Hepatocyte (in vitro differentiated cells): ENCODE measurements at regions not wholly inside any gene's neighbourhood (a gene's known extent, or its start where the extent isn't known, plus 50 kb on each side); places are given as distances from the start of the nearest gene placed in this dataset.
A peak's percentile ranks its signal among the peaks of the same experiment; 100 is the strongest.

ENCODE experiments used
- DNase-seq: peaks from one replicate; pipeline ENCODE4 v3.0.0-alpha.2; 2016; ENCODE audit warnings: low spot score
- H2AFZ ChIP-seq: fragments of 200-600 bp; sonication (generic); 2 replicates; pipeline ENCODE4 v1.6.0; 2016; ENCODE audit warnings: antibody characterized with exemption, mild to moderate bottlenecking
- H3K27ac ChIP-seq: fragments of 200-600 bp; sonication (generic); 2 replicates; pipeline ENCODE4 v1.5.1; 2016; ENCODE audit warnings: mild to moderate bottlenecking
- H3K27me3 ChIP-seq: fragments of 200-600 bp; sonication (generic); 2 replicates; pipeline ENCODE4 v1.6.1; 2016
- H3K36me3 ChIP-seq: fragments of 200-600 bp; sonication (generic); replicated peaks from 2 replicates; pipeline ENCODE4 v1.5.1; 2016; ENCODE audit warnings: low read depth; ENCODE audit not compliant: insufficient read depth
- H3K4me1 ChIP-seq: fragments of 200-600 bp; sonication (generic); 2 replicates; pipeline ENCODE4 v1.5.1; 2016; ENCODE audit warnings: mild to moderate bottlenecking, moderate library complexity; ENCODE audit not compliant: insufficient read depth
- H3K4me2 ChIP-seq: fragments of 200-600 bp; sonication (generic); 2 replicates; pipeline ENCODE4 v1.6.0; 2016
- H3K4me3 ChIP-seq: fragments of 200-600 bp; sonication (generic); 2 replicates; pipeline ENCODE4 v1.5.1; 2016; ENCODE audit warnings: mild to moderate bottlenecking
- H3K79me2 ChIP-seq: fragments of 200-600 bp; sonication (generic); 2 replicates; pipeline ENCODE4 v1.6.0; 2017; ENCODE audit warnings: mild to moderate bottlenecking
- H3K9me2 ChIP-seq: fragments of 200-600 bp; sonication (generic); replicated peaks from 2 replicates; pipeline ENCODE4 v1.6.0; 2017; ENCODE audit warnings: mild to moderate bottlenecking; ENCODE audit not compliant: insufficient read depth
- H3K9me3 ChIP-seq: fragments of 200-600 bp; sonication (generic); 2 replicates; pipeline ENCODE4 v1.5.1; 2016; ENCODE audit warnings: low read depth, mild to moderate bottlenecking
- H4K20me1 ChIP-seq: fragments of 200-600 bp; sonication (generic); 2 replicates; pipeline ENCODE4 v1.6.0; 2016; ENCODE audit warnings: mild to moderate bottlenecking; ENCODE audit not compliant: insufficient read depth, poor library complexity, severe bottlenecking
- EZH2 ChIP-seq: fragments of 200-600 bp; sonication (generic); IDR thresholded peaks from 2 replicates; pipeline ENCODE4 v1.6.1; 2016; ENCODE audit warnings: antibody characterized with exemption, mild to moderate bottlenecking, borderline replicate concordance
- EZH2phosphoT487 ChIP-seq: fragments of 200-600 bp; sonication (generic); IDR thresholded peaks from one replicate; pipeline ENCODE4 v1.6.1; 2018; ENCODE audit warnings: antibody characterized with exemption, mild to moderate bottlenecking, low read depth, moderate library complexity; ENCODE audit not compliant: unreplicated experiment, severe bottlenecking
- WGBS: methylation state at CpG from one replicate; pipeline ENCODE4 v1.1.6; 2016; ENCODE audit warnings: low lambda C conversion rate; ENCODE audit errors: missing lambda C conversion rate; 5-methylcytosine and 5-hydroxymethylcytosine counted together
- TF ChIP-seq, protein P1 (sequence below): fragments of 200-600 bp; sonication (generic); IDR thresholded peaks from 2 replicates; pipeline ENCODE4 v1.5.1; 2016; ENCODE audit warnings: antibody characterized with exemption, mild to moderate bottlenecking; ENCODE audit not compliant: poor library complexity

DNA sequence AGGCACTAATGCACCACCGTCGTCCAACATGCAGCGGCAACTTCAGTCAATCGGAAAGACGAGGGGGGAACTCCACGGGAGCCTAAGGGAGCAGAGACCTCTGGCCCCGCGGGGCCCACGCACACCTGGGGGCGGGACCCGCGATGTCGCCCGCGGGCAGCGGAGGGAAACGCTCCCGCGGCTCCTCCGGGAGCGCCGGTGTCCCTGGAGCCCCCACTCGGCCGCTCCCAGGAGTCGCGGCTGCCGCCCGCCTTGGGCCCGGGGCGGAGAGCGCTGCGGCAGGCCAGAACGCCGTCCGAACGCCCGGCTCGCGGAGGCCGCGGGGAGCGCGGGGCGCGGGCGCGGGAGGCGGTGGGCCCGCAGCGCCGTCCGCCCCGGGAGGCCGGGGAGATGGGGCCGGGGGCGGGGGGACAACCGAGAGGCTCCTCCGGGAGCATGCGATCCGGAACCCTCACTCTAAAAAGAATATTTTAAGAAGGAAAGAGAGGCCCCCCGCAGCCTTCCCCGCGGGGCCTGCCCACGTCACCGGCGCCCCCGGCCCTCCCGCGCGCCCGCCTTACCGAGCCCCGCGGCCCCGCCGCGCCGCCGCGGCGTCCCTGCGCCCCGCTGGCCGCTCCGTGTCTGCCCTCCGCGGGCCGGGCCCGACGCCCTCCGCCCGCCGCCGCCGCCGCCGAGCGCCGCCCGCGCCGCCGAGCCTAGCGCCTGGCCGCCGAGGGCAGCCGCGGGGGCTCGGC is 86.6 kb upstream of the ARHGAP32 start:
- peak; percentile 64 for DNase-seq
- Histone ChIP-seq H3K79me2 (peaks cover 48% of the 10 kb centered on the region), H2AFZ (peak overlapping the region; percentile 32), H3K36me3 (no peaks in the 10 kb centered on the region), H4K20me1 (peaks cover 48% of the 10 kb centered on the region), H3K4me3 (peak overlapping the region; percentile 65), H3K4me2 (peak overlapping the region; percentile 88), H3K27me3 (no peaks in the 10 kb centered on the region), H3K9me3 (no peaks in the 10 kb centered on the region), H3K27ac (peak overlapping the region; percentile 38), H3K9me2 (no peaks in the 10 kb centered on the region), H3K4me1 (peaks cover 35% of the 10 kb centered on the region)
- TF ChIP-seq, protein P1, sequence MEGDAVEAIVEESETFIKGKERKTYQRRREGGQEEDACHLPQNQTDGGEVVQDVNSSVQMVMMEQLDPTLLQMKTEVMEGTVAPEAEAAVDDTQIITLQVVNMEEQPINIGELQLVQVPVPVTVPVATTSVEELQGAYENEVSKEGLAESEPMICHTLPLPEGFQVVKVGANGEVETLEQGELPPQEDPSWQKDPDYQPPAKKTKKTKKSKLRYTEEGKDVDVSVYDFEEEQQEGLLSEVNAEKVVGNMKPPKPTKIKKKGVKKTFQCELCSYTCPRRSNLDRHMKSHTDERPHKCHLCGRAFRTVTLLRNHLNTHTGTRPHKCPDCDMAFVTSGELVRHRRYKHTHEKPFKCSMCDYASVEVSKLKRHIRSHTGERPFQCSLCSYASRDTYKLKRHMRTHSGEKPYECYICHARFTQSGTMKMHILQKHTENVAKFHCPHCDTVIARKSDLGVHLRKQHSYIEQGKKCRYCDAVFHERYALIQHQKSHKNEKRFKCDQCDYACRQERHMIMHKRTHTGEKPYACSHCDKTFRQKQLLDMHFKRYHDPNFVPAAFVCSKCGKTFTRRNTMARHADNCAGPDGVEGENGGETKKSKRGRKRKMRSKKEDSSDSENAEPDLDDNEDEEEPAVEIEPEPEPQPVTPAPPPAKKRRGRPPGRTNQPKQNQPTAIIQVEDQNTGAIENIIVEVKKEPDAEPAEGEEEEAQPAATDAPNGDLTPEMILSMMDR: no peak
- 1% methylated on average over 60 of the region's 109 CpGs for WGBS

DNA sequence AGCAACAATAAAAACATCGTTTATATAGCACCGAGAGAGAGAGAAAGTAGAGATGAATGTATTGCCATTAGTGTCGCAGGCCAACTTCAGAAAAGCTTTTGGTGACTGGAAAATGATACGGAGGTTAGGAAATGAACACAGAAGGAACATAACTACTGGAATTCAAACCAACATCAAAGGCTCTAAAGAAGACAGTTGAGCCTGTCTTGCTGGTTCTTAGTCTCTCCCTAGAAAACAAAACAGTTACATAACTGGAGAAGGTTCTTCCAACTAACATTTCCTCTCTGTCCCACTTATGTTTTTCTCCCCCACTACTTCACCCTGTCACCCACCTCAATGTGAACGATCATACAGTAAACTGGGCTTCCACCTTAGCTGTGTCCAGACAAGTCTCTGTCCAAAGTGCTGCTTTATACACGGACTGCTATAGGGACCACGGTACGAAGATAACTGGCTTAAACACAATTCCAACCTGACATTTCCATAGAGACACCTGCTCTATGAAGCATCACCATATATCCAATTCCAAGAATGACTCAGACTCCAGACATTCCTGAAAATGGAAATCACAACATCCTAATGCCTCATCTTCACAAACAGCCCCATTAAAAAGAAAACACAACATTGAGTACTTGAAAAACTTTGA is 85.2 kb upstream of the ARHGAP32 start:
- peak overlapping the region; percentile 88 for H3K4me2 ChIP-seq
- no peak overlapping the region for H3K4me3 ChIP-seq
- peaks cover 35% of the 10 kb centered on the region for H3K4me1 ChIP-seq
- no peaks in the 10 kb centered on the region for H3K9me3 ChIP-seq
- DNase-seq: peak; percentile 28
- H2AFZ ChIP-seq: no peak overlapping the region
- no peaks in the 10 kb centered on the region for H3K36me3 ChIP-seq
- H3K27me3 ChIP-seq: no peaks in the 10 kb centered on the region
- H4K20me1 ChIP-seq: peaks cover 59% of the 10 kb centered on the region
- 27% methylated on average over 8 of the region's 8 CpGs for WGBS
- no peak overlapping the region for H3K27ac ChIP-seq
- H3K9me2 ChIP-seq: no peaks in the 10 kb centered on the region
- no peak for TF ChIP-seq EZH2phosphoT487
- peaks cover 62% of the 10 kb centered on the region for H3K79me2 ChIP-seq

DNA sequence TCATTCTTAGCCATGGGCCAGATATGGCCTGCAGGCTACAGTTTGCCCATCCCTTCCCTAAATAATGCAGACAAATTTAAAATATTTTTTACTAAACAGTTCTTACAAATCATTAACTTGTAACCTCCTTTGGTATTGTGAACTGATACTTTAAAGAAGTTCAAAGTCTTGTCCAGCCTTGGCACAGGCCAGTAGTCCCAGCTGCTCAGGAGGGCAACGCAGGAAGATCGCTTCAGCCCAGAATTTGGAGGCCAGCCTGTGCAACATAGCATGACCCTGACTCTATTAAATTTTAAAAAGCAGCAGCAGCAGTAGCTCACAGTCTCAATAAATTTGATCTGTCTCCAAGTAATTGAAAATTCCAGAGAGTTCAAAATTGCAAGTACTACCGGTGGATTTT is 83.7 kb upstream of the ARHGAP32 start:
- Histone ChIP-seq H3K4me2 (peak overlapping the region; percentile 31), H4K20me1 (peaks cover 63% of the 10 kb centered on the region), H2AFZ (no peak overlapping the region), H3K4me1 (peaks cover 35% of the 10 kb centered on the region), H3K27ac (no peak overlapping the region), H3K36me3 (no peaks in the 10 kb centered on the region), H3K9me2 (no peaks in the 10 kb centered on the region), H3K9me3 (no peaks in the 10 kb centered on the region), H3K79me2 (peaks cover 77% of the 10 kb centered on the region), H3K4me3 (no peak overlapping the region), H3K27me3 (no peaks in the 10 kb centered on the region)
- no peak for DNase-seq
- TF ChIP-seq EZH2 (no peak), EZH2phosphoT487 (no peak)
- TF ChIP-seq, protein P1: no peak
- WGBS: 90% methylated on average over 3 of the region's 3 CpGs

DNA sequence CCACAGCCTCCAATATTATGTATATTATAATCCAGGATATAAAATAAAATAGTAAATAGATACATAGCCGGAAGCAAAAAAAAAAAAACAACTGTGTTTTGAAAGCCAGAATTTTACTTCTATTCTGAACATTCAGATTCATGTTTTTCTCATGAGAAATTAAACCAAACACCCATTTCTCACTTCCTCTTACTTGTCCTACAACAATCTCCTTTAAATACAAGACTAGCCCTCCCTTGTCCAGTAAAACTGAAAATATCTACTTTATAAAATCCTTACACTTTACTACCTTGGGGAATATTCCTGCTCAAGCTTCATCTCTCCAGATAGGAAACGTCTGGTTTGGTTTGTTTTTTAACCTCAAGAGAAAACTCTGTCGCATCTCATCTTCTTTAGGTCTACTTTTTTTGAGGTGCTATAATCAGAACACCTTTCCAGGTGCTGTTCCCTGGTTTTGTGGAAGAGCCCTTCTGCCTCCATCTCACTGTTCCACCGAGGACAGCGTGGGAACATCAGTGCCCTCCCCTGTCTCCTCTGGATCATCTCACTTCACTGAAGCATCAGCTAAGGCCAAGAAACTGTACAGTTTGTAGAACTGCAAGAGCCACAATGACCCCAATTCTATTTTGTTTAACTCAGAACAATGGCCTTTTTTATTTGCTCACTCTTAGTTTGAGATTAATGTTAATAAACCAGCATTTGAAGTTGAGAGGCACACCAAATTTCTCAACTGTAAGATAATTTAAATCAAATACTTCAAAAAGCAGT is 82.0 kb upstream of the ARHGAP32 start:
- no peaks in the 10 kb centered on the region for H3K36me3 ChIP-seq
- TF ChIP-seq EZH2: no peak
- TF ChIP-seq, protein P1: no peak
- no peak for TF ChIP-seq EZH2phosphoT487
- no peaks in the 10 kb centered on the region for H3K9me2 ChIP-seq
- DNase-seq: no peak
- H3K27ac ChIP-seq: no peak overlapping the region
- H3K27me3 ChIP-seq: no peaks in the 10 kb centered on the region
- H2AFZ ChIP-seq: no peak overlapping the region
- peaks cover 65% of the 10 kb centered on the region for H4K20me1 ChIP-seq
- 86% methylated on average over 5 of the region's 5 CpGs for WGBS
- peaks cover 94% of the 10 kb centered on the region for H3K79me2 ChIP-seq
- no peaks in the 10 kb centered on the region for H3K9me3 ChIP-seq
- H3K4me2 ChIP-seq: no peak overlapping the region
- no peak overlapping the region for H3K4me3 ChIP-seq
- H3K4me1 ChIP-seq: peaks cover 35% of the 10 kb centered on the region
